GM21737 (cell line): ENCODE measurements at regions not wholly inside any gene's neighbourhood (a gene's known extent, or its start where the extent isn't known, plus 50 kb on each side); places are given as distances from the start of the nearest gene placed in this dataset.

Experiments used
- ATAC-seq: cut with Tn5 transposase; IDR thresholded peaks from one replicate; pipeline ENCODE4 v1.9.1; 2021; ENCODE audit warnings: mild to moderate bottlenecking, moderate library complexity; ENCODE audit not compliant: unreplicated experiment

GRCh38 chr9:115914291-115914690 lies 239.3 kb upstream of the PAPPA start:
- ATAC-seq = no peak

- ATAC-seq = no peak
Observed at GRCh38 chr9:115921301-115921700, 232.3 kb upstream of the PAPPA start.

- no peak for ATAC-seq
Observed at GRCh38 chr9:115922444-115922843, 231.1 kb upstream of the PAPPA start.

- no peak for ATAC-seq
Observed at GRCh38 chr9:115923410-115923809, 230.2 kb upstream of the PAPPA start.

GRCh38 chr9:115923903-115924668 lies 229.5 kb upstream of the PAPPA start:
- ATAC-seq = no peak

GRCh38 chr9:115924669-115924987 lies 229.0 kb upstream of the PAPPA start:
- ATAC-seq = no peak

- no peak for ATAC-seq
Observed at GRCh38 chr9:115925424-115925823, 228.2 kb upstream of the PAPPA start.

GRCh38 chr9:115930472-115930871 lies 223.1 kb upstream of the PAPPA start:
- no peak for ATAC-seq

- ATAC-seq = no peak
Observed at GRCh38 chr9:115938479-115938878, 215.1 kb upstream of the PAPPA start.

GRCh38 chr9:115939065-115939765 lies 214.4 kb upstream of the PAPPA start:
- ATAC-seq = no peak

GRCh38 chr9:115941561-115942315 lies 211.9 kb upstream of the PAPPA start:
- no peak for ATAC-seq

GRCh38 chr9:115943431-115944165 lies 210.0 kb upstream of the PAPPA start:
- no peak for ATAC-seq

- no peak for ATAC-seq
Observed at GRCh38 chr9:115944166-115944948, 209.2 kb upstream of the PAPPA start.

GRCh38 chr9:115945009-115945431 lies 208.6 kb upstream of the PAPPA start:
- no peak for ATAC-seq

GRCh38 chr9:115946530-115946929 lies 207.1 kb upstream of the PAPPA start:
- no peak for ATAC-seq

GRCh38 chr9:115951977-115952376 lies 201.6 kb upstream of the PAPPA start:
- no peak for ATAC-seq

GRCh38 chr9:115952430-115953292 lies 200.9 kb upstream of the PAPPA start:
- ATAC-seq = no peak

- ATAC-seq = no peak
Observed at GRCh38 chr9:115956371-115956770, 197.2 kb upstream of the PAPPA start.

GRCh38 chr9:115957585-115957984 lies 196.0 kb upstream of the PAPPA start:
- no peak for ATAC-seq
